HUES48 (cell line): ENCODE measurements at regions not wholly inside any gene's neighbourhood (a gene's known extent, or its start where the extent isn't known, plus 50 kb on each side); places are given as distances from the start of the nearest gene placed in this dataset.

Experiments used
- H3K27ac ChIP-seq: one replicate; pipeline ENCODE4 v1.7.0; 2013; ENCODE audit warnings: low read depth, low read length, inconsistent platforms
- H3K27me3 ChIP-seq: 2 replicates; pipeline ENCODE4 v1.6.1; 2013; ENCODE audit warnings: mild to moderate bottlenecking, low read length; ENCODE audit not compliant: control insufficient read depth, insufficient read depth
- H3K36me3 ChIP-seq: 2 replicates; pipeline ENCODE4 v1.6.1; 2013; ENCODE audit warnings: low read length; ENCODE audit not compliant: control insufficient read depth, insufficient read depth
- H3K4me1 ChIP-seq: 2 replicates; pipeline ENCODE4 v1.6.1; 2013; ENCODE audit warnings: mild to moderate bottlenecking, low read length; ENCODE audit not compliant: control insufficient read depth, insufficient read depth
- H3K4me3 ChIP-seq: 2 replicates; pipeline ENCODE4 v1.5.1; 2013; ENCODE audit warnings: mild to moderate bottlenecking, low read depth, low read length
- H3K9ac ChIP-seq: 2 replicates; pipeline ENCODE4 v1.6.1; 2013; ENCODE audit warnings: mild to moderate bottlenecking, low read depth, low read length, moderate library complexity
- H3K9me3 ChIP-seq: 2 replicates; pipeline ENCODE4 v1.6.1; 2013; ENCODE audit warnings: low read length; ENCODE audit not compliant: control insufficient read depth, insufficient read depth

- H3K4me3 ChIP-seq: no peak overlapping the region
- no peaks in the 10 kb centered on the region for H3K27me3 ChIP-seq
- no peaks in the 10 kb centered on the region for H3K9me3 ChIP-seq
- H3K9ac ChIP-seq: no peak overlapping the region
- no peaks in the 10 kb centered on the region for H3K36me3 ChIP-seq
- peaks cover 7% of the 10 kb centered on the region; the same call in 1 of the 2 replicates for H3K4me1 ChIP-seq
- H3K27ac ChIP-seq: no peak overlapping the region
Measured at GRCh38 chr5:20615888-20616563, 628.0 kb upstream of the CDH18 start.

- Histone ChIP-seq H3K4me3 (no peak overlapping the region), H3K4me1 (peaks cover 24% of the 10 kb centered on the region), H3K9ac (no peak overlapping the region), H3K36me3 (no peaks in the 10 kb centered on the region), H3K27me3 (no peaks in the 10 kb centered on the region), H3K27ac (no peak overlapping the region), H3K9me3 (no peaks in the 10 kb centered on the region)
Measured at GRCh38 chr5:20611620-20612019, 623.6 kb upstream of the CDH18 start.

- Histone ChIP-seq H3K9ac (no peak overlapping the region), H3K27me3 (no peaks in the 10 kb centered on the region), H3K27ac (no peak overlapping the region), H3K4me1 (peaks cover 20% of the 10 kb centered on the region), H3K36me3 (no peaks in the 10 kb centered on the region), H3K9me3 (no peaks in the 10 kb centered on the region), H3K4me3 (no peak overlapping the region)
Measured at GRCh38 chr5:20610681-20611080, 622.7 kb upstream of the CDH18 start.

GRCh38 chr5:20609126-20609525 is 621.1 kb upstream of the CDH18 start:
- Histone ChIP-seq H3K9ac (no peak overlapping the region), H3K36me3 (no peaks in the 10 kb centered on the region), H3K4me3 (no peak overlapping the region), H3K9me3 (no peaks in the 10 kb centered on the region), H3K27me3 (no peaks in the 10 kb centered on the region), H3K4me1 (peaks cover 18% of the 10 kb centered on the region), H3K27ac (peak overlapping the region; percentile 26)

- H3K27ac ChIP-seq: peak overlapping the region; percentile 26
- H3K9ac ChIP-seq: no peak overlapping the region
- no peaks in the 10 kb centered on the region for H3K9me3 ChIP-seq
- no peaks in the 10 kb centered on the region for H3K36me3 ChIP-seq
- H3K4me1 ChIP-seq: peaks cover 18% of the 10 kb centered on the region
- H3K27me3 ChIP-seq: no peaks in the 10 kb centered on the region
- H3K4me3 ChIP-seq: no peak overlapping the region
Measured at GRCh38 chr5:20608567-20608966, 620.6 kb upstream of the CDH18 start.

- H3K9me3 ChIP-seq: no peaks in the 10 kb centered on the region
- no peaks in the 10 kb centered on the region for H3K36me3 ChIP-seq
- H3K27ac ChIP-seq: no peak overlapping the region
- no peak overlapping the region for H3K4me3 ChIP-seq
- peaks cover 18% of the 10 kb centered on the region for H3K4me1 ChIP-seq
- no peaks in the 10 kb centered on the region for H3K27me3 ChIP-seq
- H3K9ac ChIP-seq: no peak overlapping the region
Measured at GRCh38 chr5:20605732-20606525, 617.9 kb upstream of the CDH18 start.

- H3K27ac ChIP-seq: no peak overlapping the region
- H3K27me3 ChIP-seq: no peaks in the 10 kb centered on the region
- H3K9me3 ChIP-seq: no peaks in the 10 kb centered on the region
- H3K4me3 ChIP-seq: no peak overlapping the region
- H3K36me3 ChIP-seq: no peaks in the 10 kb centered on the region
- H3K9ac ChIP-seq: no peak overlapping the region
- H3K4me1 ChIP-seq: peaks cover 18% of the 10 kb centered on the region
Measured at GRCh38 chr5:20604992-20605391, 617.0 kb upstream of the CDH18 start.

- no peak overlapping the region for H3K4me3 ChIP-seq
- H3K36me3 ChIP-seq: no peaks in the 10 kb centered on the region
- H3K27ac ChIP-seq: no peak overlapping the region
Measured at GRCh38 chr5:20601678-20602100, 613.7 kb upstream of the CDH18 start.

GRCh38 chr5:20590356-20590755 is 602.4 kb upstream of the CDH18 start:
- Histone ChIP-seq H3K4me3 (no peak overlapping the region), H3K9ac (no peak overlapping the region), H3K27me3 (no peaks in the 10 kb centered on the region), H3K9me3 (no peaks in the 10 kb centered on the region), H3K36me3 (no peaks in the 10 kb centered on the region), H3K4me1 (no peaks in the 10 kb centered on the region), H3K27ac (no peak overlapping the region)

More at GRCh38 chr5:20601678-20602100, 613.7 kb upstream of the CDH18 start:
- Histone ChIP-seq H3K9me3 (no peaks in the 10 kb centered on the region), H3K4me1 (no peaks in the 10 kb centered on the region), H3K27me3 (no peaks in the 10 kb centered on the region), H3K9ac (no peak overlapping the region)

- Histone ChIP-seq H3K9me3 (no peaks in the 10 kb centered on the region), H3K4me1 (peaks cover 4% of the 10 kb centered on the region; the same call in 1 of the 2 replicates), H3K4me3 (no peak overlapping the region), H3K9ac (no peak overlapping the region), H3K36me3 (no peaks in the 10 kb centered on the region), H3K27ac (no peak overlapping the region), H3K27me3 (no peaks in the 10 kb centered on the region)
Measured at GRCh38 chr5:20575571-20575970, 587.6 kb upstream of the CDH18 start.

GRCh38 chr5:20574576-20574975 is 586.6 kb upstream of the CDH18 start:
- Histone ChIP-seq H3K9ac (no peak overlapping the region), H3K36me3 (no peaks in the 10 kb centered on the region), H3K4me3 (no peak overlapping the region), H3K9me3 (no peaks in the 10 kb centered on the region), H3K4me1 (peaks cover 4% of the 10 kb centered on the region; the same call in 1 of the 2 replicates), H3K27me3 (no peaks in the 10 kb centered on the region), H3K27ac (no peak overlapping the region)
